C4-2B (cell line): ENCODE measurements at regions not wholly inside any gene's neighbourhood (a gene's known extent, or its start where the extent isn't known, plus 50 kb on each side); places are given as distances from the start of the nearest gene placed in this dataset.

Source experiments
- H3K27ac ChIP-seq: fragments of 450-650 bp; 2 replicates; pipeline ENCODE4 v1.5.1; 2017
- ZFX ChIP-seq: fragments of 450-650 bp; IDR thresholded peaks from 2 replicates; pipeline ENCODE4 v1.6.1; 2017
- TF ChIP-seq, protein P1 (sequence below): fragments of 450-650 bp; conservative IDR thresholded peaks from 2 replicates; pipeline ENCODE4 v1.5.1; 2017; ENCODE audit warnings: mild to moderate bottlenecking

DNA sequence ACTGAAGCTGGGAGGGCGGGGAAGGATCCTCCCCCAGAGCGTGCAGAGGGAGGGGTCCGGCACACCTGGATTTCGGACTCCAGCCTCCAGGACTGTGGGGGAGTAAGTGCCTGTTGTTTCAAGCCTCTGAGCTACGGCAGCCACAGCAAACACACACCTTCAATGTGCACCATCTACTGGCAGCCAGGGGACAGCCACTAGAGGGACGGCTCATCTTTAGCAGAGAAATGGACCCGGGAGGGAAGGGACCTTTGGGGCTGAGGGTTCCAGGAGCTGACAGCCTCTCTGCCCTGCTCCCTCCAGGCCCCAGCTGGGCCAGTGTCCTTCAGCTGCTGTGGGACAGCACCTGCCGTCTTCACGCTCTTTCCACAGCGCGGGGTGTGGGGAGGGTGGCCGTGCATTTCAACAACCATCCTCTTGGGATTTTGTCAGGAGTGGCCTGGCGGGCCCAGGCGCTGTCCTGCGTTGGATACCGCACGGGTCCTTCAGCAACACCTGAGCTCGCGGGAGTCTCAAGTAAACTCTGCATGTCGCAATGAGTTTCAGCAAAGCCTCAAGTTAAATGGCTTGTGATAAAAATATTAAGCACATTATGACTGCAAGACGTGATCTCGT is 209.2 kb upstream of the C14orf180 start:
- no peak overlapping the region for H3K27ac ChIP-seq
- TF ChIP-seq, protein P1, sequence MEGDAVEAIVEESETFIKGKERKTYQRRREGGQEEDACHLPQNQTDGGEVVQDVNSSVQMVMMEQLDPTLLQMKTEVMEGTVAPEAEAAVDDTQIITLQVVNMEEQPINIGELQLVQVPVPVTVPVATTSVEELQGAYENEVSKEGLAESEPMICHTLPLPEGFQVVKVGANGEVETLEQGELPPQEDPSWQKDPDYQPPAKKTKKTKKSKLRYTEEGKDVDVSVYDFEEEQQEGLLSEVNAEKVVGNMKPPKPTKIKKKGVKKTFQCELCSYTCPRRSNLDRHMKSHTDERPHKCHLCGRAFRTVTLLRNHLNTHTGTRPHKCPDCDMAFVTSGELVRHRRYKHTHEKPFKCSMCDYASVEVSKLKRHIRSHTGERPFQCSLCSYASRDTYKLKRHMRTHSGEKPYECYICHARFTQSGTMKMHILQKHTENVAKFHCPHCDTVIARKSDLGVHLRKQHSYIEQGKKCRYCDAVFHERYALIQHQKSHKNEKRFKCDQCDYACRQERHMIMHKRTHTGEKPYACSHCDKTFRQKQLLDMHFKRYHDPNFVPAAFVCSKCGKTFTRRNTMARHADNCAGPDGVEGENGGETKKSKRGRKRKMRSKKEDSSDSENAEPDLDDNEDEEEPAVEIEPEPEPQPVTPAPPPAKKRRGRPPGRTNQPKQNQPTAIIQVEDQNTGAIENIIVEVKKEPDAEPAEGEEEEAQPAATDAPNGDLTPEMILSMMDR, result peak; percentile 78
- TF ChIP-seq ZFX, result no peak

DNA sequence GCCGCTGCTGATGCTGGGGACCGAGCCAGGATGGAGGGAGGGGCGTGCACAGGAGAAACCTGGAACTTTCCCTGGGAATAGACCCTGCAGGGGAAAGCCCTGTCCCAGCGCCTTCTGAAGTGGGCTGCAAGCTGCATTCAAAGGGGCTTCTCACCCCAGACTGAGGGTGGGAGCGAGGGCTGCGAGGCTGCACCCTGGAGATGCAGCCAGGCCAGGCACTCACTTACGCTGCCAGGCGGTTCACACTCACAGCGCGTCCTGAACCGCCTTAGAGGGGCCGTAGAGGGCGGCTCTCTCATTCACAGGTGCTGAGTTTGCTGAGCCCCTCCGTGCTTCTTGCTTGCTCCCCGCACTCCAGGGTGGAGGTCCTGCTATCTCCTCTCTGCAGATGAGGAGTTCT is 208.5 kb upstream of the C14orf180 start:
- TF ChIP-seq ZFX, result no peak
- TF ChIP-seq, protein P1, result no peak

DNA sequence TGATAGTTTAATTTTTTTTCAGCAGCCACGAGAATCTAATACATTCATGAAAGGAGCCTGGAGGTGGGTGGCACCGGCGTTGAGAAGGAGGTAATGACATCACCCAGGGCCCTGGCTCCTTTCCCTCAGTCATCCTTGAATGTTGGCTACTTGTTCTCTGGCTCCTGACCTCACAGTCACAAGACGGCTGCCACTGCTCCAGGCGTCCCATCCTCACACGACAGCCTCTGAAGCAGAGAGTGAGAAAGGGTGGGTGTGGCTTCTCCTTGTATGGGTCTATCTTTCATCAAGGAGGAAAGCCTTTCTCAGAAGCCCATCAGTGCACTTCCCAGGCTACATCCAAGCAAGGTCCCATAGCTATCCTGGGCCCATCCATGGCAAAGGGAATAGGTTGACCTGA is 207.6 kb upstream of the C14orf180 start:
- TF ChIP-seq ZFX, result no peak
- TF ChIP-seq, protein P1, result no peak
- H3K27ac ChIP-seq, result no peak overlapping the region

More for the DNA sequence above, 208.5 kb upstream of the C14orf180 start:
- H3K27ac ChIP-seq, result no peak overlapping the region

DNA sequence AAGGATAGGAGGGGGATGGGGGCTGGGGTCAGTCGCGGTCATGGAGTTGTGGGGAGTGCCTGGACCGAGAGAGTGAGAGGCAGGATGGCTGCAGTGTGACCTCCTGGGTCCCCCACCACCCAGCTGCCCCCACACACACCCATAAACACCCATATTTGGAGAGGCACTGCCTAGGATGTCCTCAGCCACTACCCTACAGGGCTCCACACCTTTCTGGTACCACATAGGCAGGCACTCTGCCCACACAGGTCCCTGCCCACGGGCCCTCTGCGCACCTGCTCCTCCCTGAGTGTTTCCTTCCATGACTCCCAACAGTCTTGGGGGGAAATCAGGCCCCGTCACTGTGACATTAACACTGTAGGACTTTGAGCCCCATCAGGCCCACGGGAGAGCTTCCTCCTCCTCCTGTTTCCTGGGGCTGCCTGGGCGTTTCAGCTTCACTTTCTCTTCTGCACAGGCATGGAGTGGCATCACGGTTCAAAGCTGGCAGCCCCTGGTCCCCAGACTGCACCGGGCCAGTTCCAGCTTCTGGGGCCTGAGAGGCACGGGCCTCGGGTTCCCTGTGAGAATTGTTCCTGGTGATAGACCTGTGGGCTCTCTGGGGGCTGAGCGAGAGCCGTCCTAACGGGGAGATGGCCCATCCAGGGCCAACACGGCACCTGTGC is 207.0 kb upstream of the C14orf180 start:
- H3K27ac ChIP-seq, result no peak overlapping the region
- TF ChIP-seq ZFX, result no peak
- TF ChIP-seq, protein P1, result no peak

DNA sequence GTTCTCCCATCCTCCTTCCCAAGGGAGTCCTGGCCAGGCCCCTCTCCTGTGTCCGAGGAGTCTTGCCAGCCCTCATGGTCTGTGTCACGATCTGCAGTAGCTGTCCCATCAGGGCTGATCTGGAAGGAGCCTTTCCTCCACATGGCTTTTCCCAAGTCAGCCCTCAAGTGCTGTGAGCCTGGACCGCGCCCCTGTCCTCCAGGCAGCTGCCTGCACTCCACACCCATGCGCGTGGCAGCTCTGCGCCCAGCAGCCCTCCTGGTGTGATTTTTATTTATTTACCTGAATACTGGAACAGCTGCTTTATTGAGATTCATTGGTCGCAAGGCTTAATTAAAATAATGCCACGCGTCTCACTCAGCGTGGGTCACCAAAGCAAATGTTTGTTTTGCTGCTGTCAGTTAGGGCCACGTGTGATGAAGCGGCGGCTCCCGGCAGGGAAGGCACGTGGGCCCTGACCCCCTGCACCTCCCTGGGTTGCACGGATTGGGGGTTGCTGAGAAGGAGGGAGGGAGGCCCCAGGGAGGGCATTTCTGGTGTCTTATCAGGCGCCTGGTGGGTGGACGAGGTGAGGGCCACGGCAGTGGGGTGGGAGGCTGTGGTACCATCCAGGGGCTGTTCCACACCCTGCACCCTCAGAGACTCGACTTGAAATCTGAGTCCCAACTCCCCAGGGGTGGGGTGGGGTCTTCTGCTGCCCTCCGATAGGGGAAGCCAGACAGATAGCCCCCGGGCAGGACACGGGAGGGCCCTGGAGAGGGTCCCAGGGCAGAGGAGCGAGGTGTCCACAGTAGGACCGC is 206.3 kb upstream of the C14orf180 start:
- H3K27ac ChIP-seq, result no peak overlapping the region
- TF ChIP-seq ZFX, result no peak
- TF ChIP-seq, protein P1, result no peak

DNA sequence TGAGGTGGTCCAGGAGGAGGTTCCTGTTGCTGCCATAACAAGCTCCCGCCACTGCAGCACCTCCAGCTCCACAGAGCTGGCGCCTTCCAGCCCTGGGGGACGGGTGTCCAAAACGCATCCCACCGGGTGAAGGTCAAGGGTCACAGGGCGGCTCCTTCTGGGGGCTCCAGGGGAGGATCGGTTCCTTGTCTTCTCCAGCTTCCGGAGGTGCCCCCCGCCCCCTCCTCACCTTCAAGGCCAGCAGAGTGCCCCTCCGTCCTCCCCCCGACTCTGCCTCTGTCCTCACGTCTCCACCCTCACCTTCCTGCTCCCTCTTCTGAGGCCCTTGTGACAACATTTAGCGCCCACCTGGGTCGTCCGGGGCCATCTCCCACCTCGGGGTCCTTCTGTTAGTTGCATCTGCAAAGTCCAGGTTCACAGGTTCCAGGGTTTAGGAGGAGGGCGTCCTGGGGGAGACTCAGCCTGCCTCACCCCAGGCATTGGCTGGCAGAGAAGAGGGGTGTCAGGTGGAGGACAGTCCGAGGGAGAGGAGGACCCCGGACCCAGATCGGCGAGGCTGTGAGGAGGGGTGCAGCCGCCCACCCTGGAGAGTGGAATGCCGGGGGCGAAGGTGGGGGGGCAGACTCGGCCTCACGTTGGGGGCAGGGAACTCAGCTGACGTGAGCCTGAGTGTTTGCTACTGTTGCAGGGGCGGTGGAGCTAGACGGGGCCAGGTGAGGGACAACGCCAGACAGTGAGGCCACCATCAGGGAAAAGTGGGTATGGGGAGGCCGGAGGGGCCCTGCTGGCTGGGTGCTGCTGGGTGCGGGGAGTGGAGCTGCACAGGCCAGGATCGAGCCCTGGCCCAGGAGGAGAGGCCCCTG is 205.5 kb upstream of the C14orf180 start:
- no peak overlapping the region for H3K27ac ChIP-seq
- TF ChIP-seq, protein P1, result no peak
- no peak for TF ChIP-seq ZFX
